HCT116 (cell line): ENCODE measurements at regions not wholly inside any gene's neighbourhood (a gene's known extent, or its start where the extent isn't known, plus 50 kb on each side); places are given as distances from the start of the nearest gene placed in this dataset.

Experiments used
- ATF3 ChIP-seq: IDR thresholded peaks from 2 replicates; pipeline ENCODE4 v1.6.1; 2012
- CEBPB ChIP-seq: IDR thresholded peaks from 2 replicates; pipeline ENCODE4 v1.6.1; 2012; ENCODE audit warnings: low read depth
- EZH2 ChIP-seq: fragments of 200-600 bp; sonication (generic); IDR thresholded peaks from 2 replicates; pipeline ENCODE4 v1.6.1; 2017; ENCODE audit warnings: antibody characterized with exemption, mixed run types
- POLR2A ChIP-seq: IDR thresholded peaks from 2 replicates; pipeline ENCODE4 v1.7.0; 2011; ENCODE audit warnings: borderline replicate concordance; ENCODE audit not compliant: insufficient read depth, insufficient read length; ENCODE audit errors: extremely low read depth

GRCh38 chr6:26241033-26241895, 123.7 kb upstream of the BTN3A2 start:
- TF ChIP-seq ATF3 (no peak), POLR2A (no peak), EZH2 (no peak), CEBPB (no peak)
